ENCODE measurements at regions not wholly inside any gene's neighbourhood (a gene's known extent, or its start where the extent isn't known, plus 50 kb on each side); places are given as distances from the start of the nearest gene placed in this dataset.
"Not testable (repeated sequence)": the region's sequence is repeated elsewhere in the genome, so short reads cannot be mapped to it uniquely, and the experiment has no call there.

DNA sequence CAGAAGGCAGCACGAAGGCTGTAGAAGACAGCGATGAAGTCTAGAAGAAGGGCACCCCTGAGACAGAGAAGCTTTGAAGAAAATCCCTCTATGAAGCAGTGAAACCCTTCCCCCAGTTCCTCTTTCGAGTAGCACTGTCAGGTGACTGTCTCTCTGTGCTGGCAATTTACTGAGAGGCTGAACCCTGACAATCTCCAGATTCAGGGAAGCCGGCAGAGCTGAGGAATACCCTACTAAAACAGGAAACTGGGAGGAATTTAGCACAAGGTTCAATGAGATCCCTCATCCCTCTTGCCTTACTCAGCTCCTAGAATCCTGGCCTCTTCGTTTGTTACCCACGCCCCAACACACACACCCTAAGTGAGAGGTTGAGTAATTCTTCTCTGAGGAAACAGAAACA, 239.7 kb upstream of the NOCT start:
- no peak overlapping the region for H3K4me3 ChIP-seq (ENCODE audit: low read length)
- H3K4me1 ChIP-seq (ENCODE audit: low read length), result no peaks in the 10 kb centered on the region
- peak overlapping the region; percentile 31; the same call in 1 of the 2 replicates for H2AFZ ChIP-seq (ENCODE audit: low read length)
- no peaks in the 10 kb centered on the region for H3F3A ChIP-seq (ENCODE audit: insufficient read depth, low read length)
- H3K9me2 ChIP-seq (replicated peaks; ENCODE audit: insufficient read depth, low read length), result no peaks in the 10 kb centered on the region
- H3K4me2 ChIP-seq (ENCODE audit: low read depth, low read length), result peak overlapping the region; percentile 17; the same call in 1 of the 2 replicates
- H4K20me1 ChIP-seq (ENCODE audit: insufficient read depth, low read length), result no peaks in the 10 kb centered on the region
- no peaks in the 10 kb centered on the region for H3K27me3 ChIP-seq (replicated peaks; ENCODE audit: insufficient read depth, low read length)
- no peak overlapping the region for H3K27ac ChIP-seq (ENCODE audit: low read length)
- H3K79me2 ChIP-seq (ENCODE audit: low read length), result no peaks in the 10 kb centered on the region
- no peaks in the 10 kb centered on the region for H3K36me3 ChIP-seq (replicated peaks; ENCODE audit: insufficient read depth, low read length)
- peak; percentile 34 for DNase-seq
- H3K9me3 ChIP-seq (replicated peaks; ENCODE audit: insufficient read depth, low read length), result no peaks in the 10 kb centered on the region
- TF ChIP-seq EZH2phosphoT487 (IDR thresholded peaks at IDR 0.05; ENCODE audit: low read length), result no peak
- TF ChIP-seq, protein P1, sequence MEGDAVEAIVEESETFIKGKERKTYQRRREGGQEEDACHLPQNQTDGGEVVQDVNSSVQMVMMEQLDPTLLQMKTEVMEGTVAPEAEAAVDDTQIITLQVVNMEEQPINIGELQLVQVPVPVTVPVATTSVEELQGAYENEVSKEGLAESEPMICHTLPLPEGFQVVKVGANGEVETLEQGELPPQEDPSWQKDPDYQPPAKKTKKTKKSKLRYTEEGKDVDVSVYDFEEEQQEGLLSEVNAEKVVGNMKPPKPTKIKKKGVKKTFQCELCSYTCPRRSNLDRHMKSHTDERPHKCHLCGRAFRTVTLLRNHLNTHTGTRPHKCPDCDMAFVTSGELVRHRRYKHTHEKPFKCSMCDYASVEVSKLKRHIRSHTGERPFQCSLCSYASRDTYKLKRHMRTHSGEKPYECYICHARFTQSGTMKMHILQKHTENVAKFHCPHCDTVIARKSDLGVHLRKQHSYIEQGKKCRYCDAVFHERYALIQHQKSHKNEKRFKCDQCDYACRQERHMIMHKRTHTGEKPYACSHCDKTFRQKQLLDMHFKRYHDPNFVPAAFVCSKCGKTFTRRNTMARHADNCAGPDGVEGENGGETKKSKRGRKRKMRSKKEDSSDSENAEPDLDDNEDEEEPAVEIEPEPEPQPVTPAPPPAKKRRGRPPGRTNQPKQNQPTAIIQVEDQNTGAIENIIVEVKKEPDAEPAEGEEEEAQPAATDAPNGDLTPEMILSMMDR (IDR thresholded peaks at IDR 0.05; ENCODE audit: low read length), result no peak
- no peak overlapping the region for H3K9ac ChIP-seq (ENCODE audit: low read length)

GRCh38 chr4:138775489-138775888, 240.1 kb upstream of the NOCT start:
- TF ChIP-seq EZH2 (optimal IDR thresholded peaks at IDR 0.05; ENCODE audit: low read depth, low read length) (no peak), EZH2phosphoT487 (IDR thresholded peaks at IDR 0.05; ENCODE audit: low read length) (no peak)
- TF ChIP-seq, protein P1 (IDR thresholded peaks at IDR 0.05; ENCODE audit: low read length), result no peak
- peak overlapping the region; percentile 17; the same call in 1 of the 2 replicates for H3K4me2 ChIP-seq (ENCODE audit: low read depth, low read length)
- no peaks in the 10 kb centered on the region for H3K36me3 ChIP-seq (replicated peaks; ENCODE audit: insufficient read depth, low read length)
- H3K9ac ChIP-seq (ENCODE audit: low read length), result no peak overlapping the region
- H3K27me3 ChIP-seq (replicated peaks; ENCODE audit: insufficient read depth, low read length), result no peaks in the 10 kb centered on the region
- no peak for DNase-seq
- H3K79me2 ChIP-seq (ENCODE audit: low read length), result no peaks in the 10 kb centered on the region
- H3K9me2 ChIP-seq (replicated peaks; ENCODE audit: insufficient read depth, low read length), result no peaks in the 10 kb centered on the region
- 0 out of 2 replicates have a peak overlapping the region, but pooled peaks have one; percentile 31 for H2AFZ ChIP-seq (ENCODE audit: low read length)
- H4K20me1 ChIP-seq (ENCODE audit: insufficient read depth, low read length), result no peaks in the 10 kb centered on the region
- no peaks in the 10 kb centered on the region for H3K4me1 ChIP-seq (ENCODE audit: low read length)
- no peak overlapping the region for H3K27ac ChIP-seq (ENCODE audit: low read length)
- H3K4me3 ChIP-seq (ENCODE audit: low read length), result no peak overlapping the region
- H3F3A ChIP-seq (ENCODE audit: insufficient read depth, low read length), result no peaks in the 10 kb centered on the region
- H3K9me3 ChIP-seq (replicated peaks; ENCODE audit: insufficient read depth, low read length), result no peaks in the 10 kb centered on the region

- Histone ChIP-seq H4K20me1 (ENCODE audit: insufficient read depth, low read length) (no peaks in the 10 kb centered on the region), H3K36me3 (replicated peaks; ENCODE audit: insufficient read depth, low read length) (no peaks in the 10 kb centered on the region), H3K79me2 (ENCODE audit: low read length) (no peaks in the 10 kb centered on the region), H2AFZ (ENCODE audit: low read length) (no peak overlapping the region), H3K9me2 (replicated peaks; ENCODE audit: insufficient read depth, low read length) (no peaks in the 10 kb centered on the region), H3F3A (ENCODE audit: insufficient read depth, low read length) (no peaks in the 10 kb centered on the region), H3K4me1 (ENCODE audit: low read length) (no peaks in the 10 kb centered on the region), H3K4me2 (ENCODE audit: low read depth, low read length) (no peak overlapping the region), H3K9ac (ENCODE audit: low read length) (no peak overlapping the region), H3K9me3 (replicated peaks; ENCODE audit: insufficient read depth, low read length) (no peaks in the 10 kb centered on the region), H3K27me3 (replicated peaks; ENCODE audit: insufficient read depth, low read length) (no peaks in the 10 kb centered on the region), H3K27ac (ENCODE audit: low read length) (no peak overlapping the region), H3K4me3 (ENCODE audit: low read length) (no peak overlapping the region)
- TF ChIP-seq, protein P1 (IDR thresholded peaks at IDR 0.05; ENCODE audit: low read length), result no peak
- no peak for TF ChIP-seq EZH2 (optimal IDR thresholded peaks at IDR 0.05; ENCODE audit: low read depth, low read length)
- no peak for TF ChIP-seq EZH2phosphoT487 (IDR thresholded peaks at IDR 0.05; ENCODE audit: low read length)
- DNase-seq, result no peak
These were observed 240.6 kb upstream of the NOCT start for GRCh38 chr4:138774940-138775339.

GRCh38 chr4:138774125-138774524, 241.5 kb upstream of the NOCT start:
- not testable (repeated sequence) for DNase-seq; H3K4me1 ChIP-seq (ENCODE audit: low read length); H3K4me3 ChIP-seq (ENCODE audit: low read length); H3F3A ChIP-seq (ENCODE audit: insufficient read depth, low read length); H3K36me3 ChIP-seq (replicated peaks; ENCODE audit: insufficient read depth, low read length); H2AFZ ChIP-seq (ENCODE audit: low read length); H3K27me3 ChIP-seq (replicated peaks; ENCODE audit: insufficient read depth, low read length); H3K9me2 ChIP-seq (replicated peaks; ENCODE audit: insufficient read depth, low read length); H3K9ac ChIP-seq (ENCODE audit: low read length); H4K20me1 ChIP-seq (ENCODE audit: insufficient read depth, low read length); H3K4me2 ChIP-seq (ENCODE audit: low read depth, low read length); H3K9me3 ChIP-seq (replicated peaks; ENCODE audit: insufficient read depth, low read length); H3K79me2 ChIP-seq (ENCODE audit: low read length); H3K27ac ChIP-seq (ENCODE audit: low read length)
